HG02623 (cell line): ENCODE measurements at regions not wholly inside any gene's neighbourhood (a gene's known extent, or its start where the extent isn't known, plus 50 kb on each side); places are given as distances from the start of the nearest gene placed in this dataset.

ENCODE experiments used
- ATAC-seq: cut with Tn5 transposase; IDR thresholded peaks from one replicate; pipeline ENCODE4 v1.9.1; 2021; ENCODE audit warnings: moderate library complexity; ENCODE audit not compliant: unreplicated experiment

- no peak for ATAC-seq
These were observed 77.4 kb upstream of the ALDH1B1 start for GRCh38 chr9:38315085-38315595.

GRCh38 chr9:38313421-38313820 lies 79.1 kb upstream of the ALDH1B1 start:
- ATAC-seq, result no peak

GRCh38 chr9:38312406-38312805 lies 80.1 kb upstream of the ALDH1B1 start:
- ATAC-seq, result no peak

GRCh38 chr9:38311382-38312270 lies 80.9 kb upstream of the ALDH1B1 start:
- no peak for ATAC-seq

GRCh38 chr9:38309324-38310195 lies 82.9 kb upstream of the ALDH1B1 start:
- no peak for ATAC-seq

- no peak for ATAC-seq
These were observed 84.4 kb upstream of the ALDH1B1 start for GRCh38 chr9:38308136-38308535.

GRCh38 chr9:38306899-38307298 lies 85.6 kb upstream of the ALDH1B1 start:
- no peak for ATAC-seq

GRCh38 chr9:38305582-38305981 lies 86.9 kb upstream of the ALDH1B1 start:
- no peak for ATAC-seq

GRCh38 chr9:38301376-38302106 lies 91.0 kb upstream of the ALDH1B1 start:
- ATAC-seq, result no peak

GRCh38 chr9:38299856-38300255 lies 92.6 kb upstream of the ALDH1B1 start:
- ATAC-seq, result no peak

- no peak for ATAC-seq
These were observed 93.6 kb upstream of the ALDH1B1 start for GRCh38 chr9:38298904-38299303.

GRCh38 chr9:38298503-38298902 lies 94.0 kb upstream of the ALDH1B1 start:
- no peak for ATAC-seq

GRCh38 chr9:38296807-38297206 lies 95.7 kb upstream of the ALDH1B1 start:
- ATAC-seq, result no peak

GRCh38 chr9:38295764-38296163 lies 96.7 kb upstream of the ALDH1B1 start:
- ATAC-seq, result no peak

- no peak for ATAC-seq
These were observed 98.1 kb upstream of the ALDH1B1 start for GRCh38 chr9:38294220-38294960.

GRCh38 chr9:38293022-38293421 lies 99.5 kb upstream of the ALDH1B1 start:
- ATAC-seq, result no peak

GRCh38 chr9:38292480-38292879 lies 100.0 kb upstream of the ALDH1B1 start:
- no peak for ATAC-seq

- ATAC-seq, result no peak
These were observed 102.6 kb upstream of the ALDH1B1 start for GRCh38 chr9:38289866-38290245.

GRCh38 chr9:38289236-38289865 lies 103.2 kb upstream of the ALDH1B1 start:
- ATAC-seq, result no peak

GRCh38 chr9:38288502-38288901 lies 104.0 kb upstream of the ALDH1B1 start:
- no peak for ATAC-seq
